SH-SY5Y (cell line): ENCODE measurements at regions not wholly inside any gene's neighbourhood (a gene's known extent, or its start where the extent isn't known, plus 50 kb on each side); places are given as distances from the start of the nearest gene placed in this dataset.

Source experiments
- GATA2 ChIP-seq: IDR thresholded peaks from 2 replicates; pipeline ENCODE4 v1.6.1; 2011; ENCODE audit warnings: mild to moderate bottlenecking, low read depth, low read length
- GATA3 ChIP-seq: IDR thresholded peaks from 2 replicates; pipeline ENCODE4 v1.6.1; 2011; ENCODE audit warnings: low read depth, mild to moderate bottlenecking, low read length, moderate library complexity

DNA sequence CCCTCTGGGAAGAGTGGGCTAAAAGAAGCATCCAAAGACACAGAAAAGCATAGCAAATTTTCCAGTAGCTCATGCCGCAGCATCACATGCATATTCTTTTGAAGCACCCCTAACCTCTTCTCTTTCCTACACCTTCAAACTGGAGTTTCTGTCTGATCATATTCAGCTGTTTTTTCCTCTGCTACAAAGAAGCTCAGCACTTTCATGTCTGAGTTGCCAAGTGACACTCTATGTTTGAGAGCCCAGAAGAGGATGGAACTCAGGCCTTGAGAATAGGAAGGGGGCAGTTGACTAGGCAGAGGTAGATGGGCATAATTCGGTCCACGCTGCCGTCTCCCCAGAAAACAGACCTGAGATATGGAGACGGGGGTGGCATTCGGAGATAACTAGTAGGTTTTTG, 489.6 kb upstream of the NR2F2 start:
- no peak for TF ChIP-seq GATA2
- no peak for TF ChIP-seq GATA3
